NCI-H82 (cell line): ENCODE measurements at regions not wholly inside any gene's neighbourhood (a gene's known extent, or its start where the extent isn't known, plus 50 kb on each side); places are given as distances from the start of the nearest gene placed in this dataset.

Source experiments
- DNase-seq: peaks from one replicate; lab custom pipeline; 2025; lab: John Stamatoyannopoulos, UW

DNA sequence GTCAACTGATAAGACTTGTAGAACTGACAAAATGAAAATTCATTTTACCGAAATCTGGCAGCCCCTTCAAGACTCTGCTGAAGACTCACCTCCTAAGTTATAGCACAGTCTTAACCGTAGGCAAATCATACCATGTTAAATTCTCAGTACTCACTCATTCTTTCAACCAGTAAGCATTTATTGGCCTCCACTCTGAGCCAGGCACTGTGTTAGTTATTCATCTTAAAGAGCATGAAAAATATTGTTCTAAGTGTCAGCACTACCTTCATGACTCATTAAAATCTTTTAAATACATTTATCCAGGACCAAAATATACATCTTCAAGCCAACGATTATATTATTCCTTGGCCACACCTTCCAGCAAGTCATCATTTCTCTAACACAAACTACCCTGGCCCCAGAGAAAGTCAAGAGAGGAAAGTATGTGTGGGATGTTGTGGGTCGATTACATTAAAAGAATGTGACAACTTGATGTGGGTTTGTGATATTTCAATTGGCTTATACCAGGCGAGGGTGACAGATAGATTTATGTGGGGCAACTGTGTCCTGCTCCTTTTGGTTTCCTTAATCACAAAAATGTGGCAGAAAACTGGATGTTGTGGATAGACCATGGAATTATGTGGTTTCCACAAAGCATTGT lies 55.0 kb downstream of the TMEM30B start:
- DNase-seq = no peak

DNA sequence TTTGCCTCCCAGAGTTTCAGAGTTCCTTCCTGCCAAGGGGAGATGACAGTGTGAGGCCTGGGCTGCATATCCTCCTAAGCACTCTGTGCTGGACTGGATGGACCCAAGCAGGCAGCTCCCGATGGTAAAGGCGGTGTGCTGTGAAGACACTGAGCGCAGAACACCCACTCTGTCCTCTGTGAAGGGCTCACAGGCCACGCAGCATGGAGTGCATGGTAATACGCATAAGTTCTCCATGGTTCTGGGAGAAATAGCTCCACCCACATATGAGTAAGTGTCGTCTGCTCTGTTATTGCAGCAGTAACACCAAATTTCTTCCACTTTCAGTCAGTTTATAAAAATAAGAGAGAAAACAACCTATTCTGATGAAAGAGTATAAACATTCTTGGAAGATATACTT lies 55.8 kb downstream of the TMEM30B start:
- no peak for DNase-seq

DNA sequence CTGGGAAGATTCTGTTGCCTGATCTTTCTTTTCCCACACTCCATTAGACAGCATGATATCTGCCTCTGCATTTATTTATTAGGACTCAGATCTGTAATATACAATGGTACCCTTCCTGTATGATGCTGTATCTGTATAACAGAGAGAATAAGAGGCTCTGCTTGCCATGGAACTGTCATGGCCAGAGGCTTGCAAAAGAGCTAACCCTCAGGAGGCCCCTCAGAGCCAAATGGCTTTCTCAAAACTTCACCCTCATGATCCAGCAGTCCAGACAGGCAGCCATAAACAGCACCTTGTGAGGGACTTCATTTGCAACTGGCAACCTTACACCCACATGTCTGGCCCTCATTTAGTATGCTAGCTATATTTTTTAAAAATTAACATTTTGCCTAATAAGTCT lies 57.6 kb downstream of the TMEM30B start:
- no peak for DNase-seq

DNA sequence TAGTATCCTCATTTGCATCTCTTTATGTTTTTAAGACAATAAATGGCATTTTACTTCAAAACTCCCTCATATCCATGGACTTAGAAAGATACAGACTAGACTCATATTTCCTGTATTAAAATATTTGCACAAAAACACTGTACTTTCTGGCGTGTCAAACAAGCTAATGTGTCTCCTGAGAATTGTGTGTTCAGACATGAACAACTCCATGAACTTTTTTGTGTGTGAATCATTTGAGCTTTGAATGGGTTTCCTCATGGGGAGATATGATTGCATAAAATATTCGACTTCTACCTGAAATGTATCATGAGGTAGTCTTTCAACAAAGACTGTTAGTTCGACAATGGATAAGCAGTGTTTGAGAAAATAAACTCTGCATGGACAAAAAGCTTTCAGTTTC lies 58.8 kb downstream of the TMEM30B start:
- no peak for DNase-seq

DNA sequence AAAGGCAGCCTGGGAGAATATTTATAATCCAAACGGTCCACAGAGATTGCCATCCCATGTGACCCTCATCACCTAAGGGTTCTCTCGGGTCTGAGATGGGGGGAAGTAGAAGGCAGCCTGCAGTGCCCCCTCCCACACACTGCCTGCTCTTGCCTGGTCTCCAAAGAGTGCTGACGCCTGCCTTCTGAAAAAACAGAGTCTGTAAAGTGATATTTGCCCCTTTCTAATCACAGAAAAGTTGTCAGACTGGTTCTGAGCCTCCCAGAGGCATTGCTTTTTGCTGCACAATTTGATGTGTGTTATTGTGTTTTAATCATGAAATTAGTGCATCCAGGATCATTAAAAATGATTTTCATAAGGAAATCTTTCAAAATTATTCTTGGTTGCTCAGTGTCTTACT lies 59.2 kb downstream of the TMEM30B start:
- DNase-seq = no peak

DNA sequence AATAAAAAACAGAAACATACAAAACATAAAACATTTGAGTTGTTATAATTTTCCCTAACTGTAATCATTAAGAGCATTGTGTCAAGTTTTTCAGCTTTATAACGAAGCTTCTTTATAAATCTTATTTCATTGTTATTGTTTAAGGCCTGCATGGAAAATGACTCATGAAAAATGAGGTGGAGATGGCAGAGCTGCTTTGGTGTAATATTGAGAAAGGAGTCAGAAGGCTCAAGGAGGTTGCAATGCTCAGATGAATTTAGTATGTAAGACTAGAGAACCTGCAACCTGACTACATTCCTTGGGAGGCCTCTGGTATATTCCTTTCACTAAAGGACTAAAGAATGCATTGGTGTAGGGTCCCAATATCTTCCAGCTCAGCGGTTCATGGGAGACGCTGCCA lies 61.5 kb downstream of the TMEM30B start:
- no peak for DNase-seq

DNA sequence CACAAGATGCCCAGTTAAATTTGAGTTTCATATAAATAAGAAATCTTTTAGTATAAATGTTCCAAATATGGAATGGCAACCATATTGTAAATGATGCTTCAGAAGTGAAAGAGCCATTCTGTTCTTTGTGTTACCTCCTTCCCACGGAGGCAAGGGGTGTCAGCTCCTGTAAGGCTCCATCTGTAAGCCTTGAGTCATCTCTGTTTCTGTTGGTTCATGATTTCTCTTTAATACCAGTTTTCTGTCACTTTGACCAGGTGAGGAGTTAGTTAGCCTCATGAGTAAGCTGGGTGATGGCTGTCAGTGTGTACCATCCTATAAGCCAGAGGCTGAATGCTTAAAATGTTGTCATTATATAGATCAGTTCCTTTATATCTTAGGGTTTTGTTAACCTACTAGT lies 61.9 kb downstream of the TMEM30B start:
- no peak for DNase-seq

DNA sequence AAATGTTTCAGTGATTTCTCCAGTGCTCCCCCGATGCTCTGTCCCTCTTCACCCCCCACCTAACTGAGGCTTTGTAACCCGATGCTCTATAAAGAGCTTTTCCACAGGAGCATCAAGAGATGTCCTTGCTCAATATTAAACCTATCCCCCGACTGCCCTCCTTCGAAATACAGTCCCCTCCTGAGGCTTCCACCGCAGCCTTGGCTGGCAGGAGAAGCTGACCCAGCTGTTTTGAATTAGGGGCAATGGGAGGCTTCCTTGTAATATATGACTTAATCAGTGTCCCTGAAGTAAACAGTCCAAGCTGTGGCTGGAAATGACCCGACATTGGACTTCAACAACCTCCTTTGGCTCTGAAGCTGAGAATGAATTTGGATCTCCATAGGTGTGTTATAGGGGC lies 62.4 kb downstream of the TMEM30B start:
- DNase-seq = peak; percentile 48

DNA sequence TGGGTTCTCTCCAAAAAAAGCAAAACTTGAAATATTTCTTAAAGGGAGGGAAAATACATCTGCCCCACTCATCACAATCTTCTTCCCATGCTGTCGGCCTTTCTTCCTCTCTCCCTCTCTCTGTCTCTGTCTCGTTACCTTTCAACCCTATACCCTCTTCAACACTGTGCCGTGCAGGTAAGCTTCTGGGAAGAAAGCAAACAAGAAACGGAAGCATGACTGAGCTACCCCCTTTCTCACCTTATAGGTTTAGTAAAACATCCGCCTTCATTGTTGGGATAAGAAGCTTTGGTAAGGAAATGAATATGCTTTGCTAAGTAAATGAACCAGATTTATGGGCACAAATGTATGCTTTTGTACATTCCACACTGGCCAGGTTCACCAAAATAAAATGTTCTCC lies 63.0 kb downstream of the TMEM30B start:
- no peak for DNase-seq

DNA sequence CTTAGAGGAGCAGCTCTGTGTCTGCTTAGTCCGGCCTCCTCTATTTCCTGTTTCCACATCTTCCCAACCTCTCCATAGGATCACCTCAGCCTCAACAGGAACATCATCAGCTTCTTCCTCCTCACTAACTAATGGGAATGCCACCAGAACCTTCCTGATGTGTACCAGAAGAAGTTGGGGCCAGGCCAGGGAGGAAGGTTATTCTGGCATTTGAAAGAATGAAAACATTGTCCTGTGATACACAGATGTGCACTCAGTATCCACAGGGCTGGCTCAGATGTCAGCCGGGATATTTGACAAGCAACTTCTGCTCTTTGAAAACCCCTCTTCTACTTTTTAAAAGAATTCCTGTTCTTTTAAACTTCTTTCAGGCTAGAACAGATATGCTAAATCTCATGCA lies 63.6 kb downstream of the TMEM30B start:
- no peak for DNase-seq

DNA sequence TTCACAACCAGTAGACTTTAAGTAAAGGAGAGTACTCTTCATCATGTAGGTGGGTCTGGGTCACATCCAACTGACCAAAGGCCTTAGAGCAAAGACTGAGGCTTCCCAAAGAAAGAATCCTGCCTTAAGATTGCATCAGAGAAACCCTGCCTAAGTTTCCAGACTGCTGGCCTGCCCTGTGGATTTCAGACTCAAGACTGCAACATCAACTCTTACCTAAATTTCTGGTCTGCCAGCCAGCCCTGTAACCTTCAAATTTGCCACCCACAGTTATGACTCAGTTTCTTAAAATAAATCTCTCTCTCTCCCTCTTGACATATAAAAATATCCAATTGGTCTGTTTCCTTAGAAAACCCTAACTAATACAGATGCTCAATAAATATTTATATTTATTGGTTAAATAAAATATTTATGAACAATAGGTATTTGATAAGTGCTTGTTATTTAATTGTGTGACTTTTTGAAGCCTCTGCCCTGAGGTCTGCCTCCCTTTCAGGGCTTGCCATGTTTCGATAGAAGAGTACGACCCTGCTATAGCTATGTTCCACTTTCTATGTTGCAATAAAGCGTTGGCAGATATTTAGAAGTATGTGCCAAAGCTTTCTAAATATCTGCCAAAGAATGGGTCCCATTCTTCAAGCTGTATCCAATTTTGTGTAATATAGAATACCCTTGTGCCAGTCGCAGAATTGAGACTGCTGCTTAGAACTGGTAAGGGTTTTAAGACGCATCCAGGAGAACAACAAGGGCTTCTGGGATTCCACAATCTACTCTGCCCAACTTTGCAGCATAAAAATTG lies 65.7 kb downstream of the TMEM30B start:
- no peak for DNase-seq

DNA sequence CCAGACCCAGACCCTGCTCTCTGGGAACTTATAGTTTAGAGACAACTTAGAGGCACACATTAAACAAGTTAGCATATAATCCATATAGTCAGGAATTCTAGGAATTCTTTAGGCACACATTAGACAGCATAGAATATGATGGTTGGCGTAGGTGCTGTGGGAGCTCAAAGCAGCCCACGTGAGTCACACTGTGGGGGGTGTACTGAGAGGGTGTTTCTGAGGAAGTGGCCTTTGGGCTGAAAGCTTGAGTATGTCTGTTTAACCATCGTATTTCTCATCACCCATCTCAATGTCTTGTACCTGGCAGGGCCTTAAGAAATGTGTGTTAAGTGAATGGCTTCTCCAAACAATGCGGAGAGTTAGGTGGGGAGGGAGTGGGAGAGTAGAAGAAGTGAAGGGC lies 67.2 kb downstream of the TMEM30B start:
- no peak for DNase-seq

DNA sequence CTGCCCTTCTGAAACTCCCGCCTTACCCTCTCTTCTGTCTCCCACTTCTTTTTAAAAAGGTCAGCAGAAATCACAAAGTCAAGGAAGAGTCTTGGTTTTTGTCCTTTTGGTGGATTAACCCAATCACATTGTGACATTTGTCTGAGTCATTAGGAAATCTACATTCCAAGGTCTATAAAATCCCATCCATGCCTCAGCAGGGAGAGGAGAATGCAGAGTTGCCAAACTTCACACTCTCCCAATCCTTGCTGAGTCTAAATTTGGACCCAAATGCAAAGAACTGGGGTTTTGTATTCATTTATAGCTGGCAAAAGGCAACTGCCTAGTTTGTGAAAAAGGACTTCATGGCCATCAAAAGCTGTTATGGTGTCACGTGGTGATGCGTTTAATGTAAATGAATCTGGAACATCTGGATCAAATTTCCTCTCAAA lies 67.9 kb downstream of the TMEM30B start:
- DNase-seq = no peak

DNA sequence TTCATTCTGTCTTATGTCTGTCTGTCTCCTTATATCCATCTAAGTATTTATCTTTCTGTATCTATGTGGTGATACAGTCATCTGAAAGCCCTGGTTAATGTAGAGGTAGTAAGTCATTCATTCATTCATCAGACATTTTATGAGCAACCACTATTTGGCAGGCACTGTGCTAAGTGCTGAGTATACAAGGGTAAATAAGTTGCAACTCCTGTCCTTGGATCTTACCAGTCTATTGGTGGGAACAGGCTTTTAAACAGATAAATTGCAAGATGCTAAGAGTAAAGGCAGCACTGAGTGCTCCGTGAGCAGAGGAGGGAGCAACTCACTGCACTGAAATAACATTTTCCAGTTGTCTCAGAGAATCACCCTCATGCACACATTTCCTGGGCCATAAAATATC lies 68.6 kb downstream of the TMEM30B start:
- DNase-seq = no peak

DNA sequence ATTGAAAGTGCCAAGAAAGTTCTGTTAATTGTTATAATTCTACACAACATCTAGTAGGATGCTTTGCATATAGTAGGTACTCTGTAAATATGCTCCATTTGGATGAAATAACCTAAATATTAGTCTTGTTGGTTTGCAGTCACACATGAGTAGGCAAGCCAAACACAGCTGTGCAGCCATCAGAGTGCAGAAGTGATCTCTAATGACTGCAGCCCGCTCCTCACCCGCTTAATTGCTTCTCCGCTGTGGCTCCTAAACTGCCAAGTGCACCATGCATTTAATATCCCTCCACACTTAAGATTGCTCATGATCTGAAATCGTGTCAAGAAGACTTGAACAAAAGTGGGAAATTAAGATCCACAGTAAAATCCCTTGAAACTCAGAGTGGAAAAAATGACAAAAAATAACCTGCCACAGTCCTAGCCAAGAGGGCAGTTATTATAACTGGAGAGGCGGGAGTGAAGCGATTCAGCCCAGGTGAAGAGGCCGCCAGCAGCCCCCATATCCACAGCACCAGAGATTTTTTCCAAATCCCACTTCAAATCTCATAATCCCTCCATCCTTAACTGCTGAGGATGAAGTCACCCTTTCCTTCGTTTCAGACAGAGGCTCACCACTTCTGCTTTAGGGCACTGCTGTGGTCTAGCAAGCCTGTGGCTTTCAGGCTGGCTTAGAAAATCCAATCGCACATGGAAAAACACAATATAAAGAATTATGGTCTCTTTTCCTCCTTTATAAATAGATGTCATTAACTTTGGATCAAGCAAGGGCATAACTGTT lies 69.5 kb downstream of the TMEM30B start:
- DNase-seq = peak; percentile 35

DNA sequence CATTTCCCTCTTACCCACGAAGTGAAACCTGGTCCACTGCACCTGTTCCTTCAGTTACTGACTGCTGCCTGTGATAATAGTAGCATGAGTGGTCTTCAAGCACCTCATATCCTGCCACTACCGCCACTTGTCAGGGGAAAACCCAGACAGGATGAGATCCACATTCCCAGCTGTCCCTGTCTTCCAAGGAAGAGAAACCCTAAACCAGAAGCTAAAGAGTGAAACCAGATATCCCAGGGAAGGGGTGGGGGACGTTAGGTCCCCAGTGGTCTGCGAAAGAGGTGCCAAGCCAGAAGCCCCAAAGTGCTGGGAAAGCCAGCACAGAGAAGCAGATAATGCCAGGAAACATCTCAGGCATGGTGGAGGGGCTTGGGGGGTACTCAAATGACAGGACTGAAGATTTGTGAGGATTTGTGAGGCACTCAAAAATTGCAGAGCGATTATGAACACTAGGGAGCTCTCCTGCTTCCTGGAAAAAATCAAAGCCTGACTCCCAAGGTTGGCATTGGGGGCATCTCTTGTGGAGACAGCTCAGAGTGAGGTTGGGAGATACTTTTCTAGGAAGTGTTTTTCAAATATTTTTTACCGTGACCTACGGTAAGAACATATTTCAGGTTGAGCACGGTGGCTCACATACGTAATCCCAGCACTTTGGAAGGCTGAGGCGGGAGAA lies 77.9 kb downstream of the TMEM30B start:
- DNase-seq = peak; percentile 57

DNA sequence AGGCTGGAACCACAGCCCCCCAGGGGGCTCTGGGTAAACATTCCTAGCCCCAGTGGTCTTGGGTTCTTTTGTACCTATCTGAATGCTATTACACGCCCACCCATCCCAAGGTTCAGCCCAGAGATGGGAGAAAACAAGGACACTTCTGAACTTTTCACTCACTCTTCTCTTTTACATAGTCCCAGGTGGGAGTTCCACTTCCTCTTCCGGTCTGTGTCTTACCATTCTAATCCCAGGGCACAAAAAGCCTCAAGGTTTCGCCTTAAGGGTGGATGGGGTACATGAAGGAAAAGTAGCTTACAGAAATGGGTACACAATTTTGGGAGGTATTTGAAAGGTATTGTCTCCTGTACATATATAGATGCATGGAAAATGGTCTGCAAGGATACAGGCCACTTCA lies 79.0 kb downstream of the TMEM30B start:
- no peak for DNase-seq

DNA sequence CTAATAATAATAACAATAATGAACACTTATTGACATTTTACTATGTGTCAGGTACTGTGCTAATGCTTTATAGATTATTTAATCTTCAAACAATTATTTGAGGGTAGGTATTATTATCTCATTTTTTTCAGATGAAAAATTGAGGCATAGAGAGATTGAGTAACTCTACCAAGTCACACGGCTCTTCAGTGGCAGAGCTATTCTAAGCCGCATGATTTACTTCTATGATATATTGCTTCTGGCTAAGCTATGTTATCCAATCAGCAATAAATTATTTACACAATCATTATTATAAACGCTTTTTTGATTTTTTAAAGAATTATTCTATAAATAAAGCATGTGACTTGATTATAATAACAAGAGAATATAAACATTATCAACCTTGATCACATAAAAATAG lies 80.0 kb downstream of the TMEM30B start:
- no peak for DNase-seq

DNA sequence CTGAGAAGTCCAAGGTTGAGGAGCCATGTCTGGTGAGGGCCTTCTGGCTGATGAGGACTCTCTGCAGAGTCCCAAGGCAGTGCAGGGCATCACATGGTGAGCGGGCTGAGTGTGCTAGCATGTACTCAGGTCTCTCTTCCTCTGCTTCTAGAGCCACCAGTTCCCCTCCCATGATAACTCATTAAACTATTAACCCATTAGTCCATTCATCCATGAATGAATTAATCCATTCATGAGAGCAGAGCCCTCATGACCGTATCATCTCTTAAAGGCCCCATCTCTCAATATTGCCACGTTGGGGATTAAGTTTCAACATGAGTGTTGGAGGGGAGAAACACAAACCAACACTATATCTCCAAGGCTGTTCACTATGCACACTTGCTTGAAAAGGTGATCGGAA lies 83.7 kb downstream of the TMEM30B start:
- DNase-seq = peak; percentile 33

DNA sequence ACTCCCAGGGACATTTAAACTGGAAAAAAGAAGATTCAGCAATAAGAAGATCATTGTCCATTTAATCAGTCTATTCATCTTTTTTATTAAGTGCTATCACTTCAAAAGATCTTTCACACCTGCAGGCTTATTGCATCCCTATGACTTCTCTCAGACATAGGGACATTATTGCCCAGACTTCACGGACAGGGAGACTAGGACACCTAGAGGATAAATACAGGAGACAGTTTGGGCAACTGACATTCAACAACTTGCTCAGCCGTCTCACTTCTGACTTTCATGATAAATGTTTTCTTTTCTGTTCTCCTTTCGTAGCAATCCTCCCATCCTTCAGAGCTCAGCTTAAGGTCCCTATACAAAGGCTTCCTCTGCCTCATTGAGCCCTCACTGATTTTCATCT lies 84.3 kb downstream of the TMEM30B start:
- no peak for DNase-seq

DNA sequence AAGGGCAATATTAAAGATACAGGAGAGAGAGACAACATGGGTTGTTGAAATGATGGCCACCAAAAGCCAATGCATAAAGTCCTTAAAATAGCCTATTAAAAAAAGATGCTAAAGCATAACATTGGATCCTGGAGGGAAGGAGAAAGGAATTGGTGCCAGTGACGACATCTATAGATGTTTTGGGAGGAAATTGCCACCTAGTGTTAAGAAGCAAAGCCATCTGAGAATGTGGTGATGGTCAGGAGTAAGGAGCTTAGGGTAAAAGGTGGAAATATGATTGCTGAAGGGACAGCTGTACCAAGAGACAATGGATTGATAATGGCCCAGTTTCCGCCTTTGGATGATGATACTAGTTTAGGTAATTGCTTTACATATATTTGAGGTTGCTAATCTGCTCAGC lies 85.1 kb downstream of the TMEM30B start:
- no peak for DNase-seq

DNA sequence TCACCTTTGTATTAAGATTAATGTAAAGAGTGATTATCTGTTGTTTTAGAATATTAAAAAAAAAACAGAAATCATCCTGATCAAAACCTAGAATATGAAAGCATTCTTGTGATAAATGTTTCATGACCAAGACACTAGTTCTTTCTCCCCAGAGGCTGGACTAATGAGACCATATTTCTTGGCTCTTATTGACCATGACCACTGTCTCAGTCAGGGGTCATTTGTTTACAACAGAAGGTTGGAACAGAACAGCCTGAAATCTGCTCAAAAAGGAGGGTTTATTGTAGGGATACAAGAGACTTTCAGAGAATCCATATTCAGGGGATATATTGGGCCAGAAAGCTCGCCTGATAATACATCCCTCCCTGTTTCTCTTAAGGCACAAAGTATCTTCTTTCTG lies 87.7 kb downstream of the TMEM30B start:
- no peak for DNase-seq

DNA sequence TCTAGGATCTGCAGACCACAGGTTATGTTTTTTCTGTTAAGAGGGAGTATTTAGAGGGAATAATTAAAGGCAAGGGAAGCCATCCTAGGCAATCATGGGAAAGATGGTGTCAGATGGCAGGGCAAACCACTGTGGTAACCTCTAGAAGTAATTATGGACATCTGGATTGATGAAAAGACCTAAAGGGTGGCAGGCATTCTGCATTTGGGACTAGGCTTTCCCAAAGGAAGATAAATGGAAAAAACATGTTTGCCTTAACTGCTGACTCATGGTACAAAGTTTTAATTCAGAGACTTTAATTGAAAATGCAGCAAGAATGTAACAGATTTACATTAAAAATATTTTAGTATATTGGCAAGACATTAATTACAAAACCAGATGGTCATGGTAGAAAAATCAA lies 88.1 kb downstream of the TMEM30B start:
- DNase-seq = no peak
